Inflammatory macrophage treated with lipopolysaccharide for 4 hours (primary cell): ENCODE measurements at regions not wholly inside any gene's neighbourhood (a gene's known extent, or its start where the extent isn't known, plus 50 kb on each side); places are given as distances from the start of the nearest gene placed in this dataset.
"Not testable (repeated sequence)": the region's sequence is repeated elsewhere in the genome, so short reads cannot be mapped to it uniquely, and the experiment has no call there.

Experiments
- DNase-seq: peaks from one replicate; pipeline ENCODE4 v3.0.0-alpha.2; 2020

DNA sequence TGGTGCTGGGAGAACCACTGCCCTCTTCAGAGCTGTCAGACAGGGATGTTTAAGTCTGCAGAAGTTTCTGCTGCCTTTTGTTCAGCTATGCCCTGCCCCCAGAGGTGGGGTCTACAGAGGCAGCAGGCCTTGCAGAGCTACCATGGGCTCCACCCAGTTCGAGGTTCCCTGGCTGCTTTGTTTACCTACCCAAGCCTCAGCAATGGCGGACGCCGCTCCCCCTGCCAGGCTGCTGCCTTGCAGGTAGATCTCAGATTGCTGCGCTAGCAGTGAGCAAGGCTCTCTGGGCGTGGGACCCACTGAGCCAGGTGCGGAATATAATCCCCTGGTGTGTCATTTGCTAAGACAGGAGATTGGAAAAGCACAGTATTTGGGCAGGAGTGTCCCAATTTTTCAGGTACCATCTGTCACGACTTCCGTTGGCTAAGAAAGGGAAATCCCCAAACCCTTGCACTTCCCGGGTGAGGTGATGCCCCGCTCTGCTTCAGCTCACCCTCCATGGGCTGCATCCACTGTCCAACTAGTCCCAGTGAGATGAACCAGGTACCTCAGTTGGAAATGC lies 1415.5 kb downstream of the GRIK2 start:
- not testable (repeated sequence) for DNase-seq

- DNase-seq, result no peak
These were observed 1405.5 kb downstream of the GRIK2 start for GRCh38 chr6:102799051-102799450.

DNA sequence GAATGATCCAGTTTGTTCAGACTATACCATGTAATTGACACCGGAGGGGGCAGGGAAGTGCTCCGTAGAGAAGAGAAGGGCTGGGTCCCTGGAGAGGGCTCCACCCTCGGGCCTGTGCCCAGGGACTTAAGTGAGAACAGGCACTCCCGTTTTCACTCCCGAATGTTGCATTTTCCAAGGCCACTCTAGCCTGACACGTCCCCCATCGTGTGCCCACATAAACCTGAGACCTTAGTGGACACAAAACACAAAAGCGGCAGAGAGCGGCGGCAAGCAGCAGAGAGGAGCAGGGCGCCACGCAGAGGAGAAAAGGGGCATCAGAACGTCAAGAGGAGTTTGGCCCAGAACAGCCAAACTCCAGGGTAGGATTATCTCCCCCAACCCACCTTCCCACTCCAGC lies 1405.1 kb downstream of the GRIK2 start:
- DNase-seq, result no peak

DNA sequence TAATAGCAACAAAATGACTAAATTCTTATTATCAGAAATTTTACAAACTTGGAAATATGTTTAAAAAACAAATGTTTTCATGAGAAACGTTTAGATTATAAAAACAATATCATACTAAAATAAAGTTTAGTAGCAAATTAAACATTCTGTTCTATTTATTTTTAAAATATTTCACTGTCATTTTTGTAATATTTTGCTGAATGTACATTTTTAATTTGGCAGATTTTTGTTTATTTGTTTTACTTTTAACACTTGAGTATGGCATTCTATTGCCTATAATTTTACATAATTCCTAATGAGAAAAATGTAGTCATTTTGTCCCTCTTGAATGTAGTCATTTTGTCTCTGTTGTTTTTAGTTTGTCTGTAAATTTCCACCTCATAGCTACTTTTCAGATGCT lies 1400.2 kb downstream of the GRIK2 start:
- DNase-seq, result no peak

DNA sequence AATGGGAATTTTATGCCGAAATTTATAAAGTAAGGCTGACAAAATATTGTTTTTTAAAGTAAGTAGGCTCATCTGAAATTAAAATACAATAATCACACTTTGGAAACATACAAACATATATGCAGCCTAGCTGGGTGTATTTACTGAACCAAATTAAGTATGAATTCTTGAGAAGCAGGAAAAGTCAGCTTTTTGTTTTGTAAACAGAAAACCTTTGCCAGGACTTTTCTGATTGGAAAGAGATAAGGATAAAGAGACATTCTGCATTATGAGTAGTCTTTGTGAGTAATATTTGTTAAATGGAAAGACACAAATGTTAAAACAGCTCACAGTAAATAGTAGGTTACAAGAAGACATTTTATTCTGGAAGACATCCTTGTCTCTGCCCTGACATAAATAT lies 1380.8 kb downstream of the GRIK2 start:
- no peak for DNase-seq

GRCh38 chr6:102773636-102774035 lies 1380.1 kb downstream of the GRIK2 start:
- DNase-seq, result no peak

DNA sequence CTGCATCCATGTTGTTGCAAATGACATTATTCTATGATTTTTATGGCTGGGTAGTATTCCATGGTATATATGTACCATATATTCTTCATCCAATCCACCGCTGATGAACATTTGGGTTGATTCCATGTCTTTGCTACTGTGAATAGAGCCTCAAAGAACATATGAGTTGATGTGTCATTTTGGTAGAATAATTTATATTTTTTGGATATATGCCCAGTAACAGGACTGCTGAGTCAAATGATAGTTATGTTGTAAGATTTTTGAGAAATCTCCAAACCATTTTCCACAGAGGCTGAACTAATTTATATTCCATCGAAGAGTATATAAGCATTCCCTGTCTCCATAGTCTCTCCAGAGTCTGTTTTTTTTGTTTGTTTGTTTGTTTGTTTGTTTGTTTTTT lies 1373.5 kb downstream of the GRIK2 start:
- DNase-seq, result no peak

- no peak for DNase-seq
These were observed 1370.8 kb downstream of the GRIK2 start for GRCh38 chr6:102764317-102764716.

DNA sequence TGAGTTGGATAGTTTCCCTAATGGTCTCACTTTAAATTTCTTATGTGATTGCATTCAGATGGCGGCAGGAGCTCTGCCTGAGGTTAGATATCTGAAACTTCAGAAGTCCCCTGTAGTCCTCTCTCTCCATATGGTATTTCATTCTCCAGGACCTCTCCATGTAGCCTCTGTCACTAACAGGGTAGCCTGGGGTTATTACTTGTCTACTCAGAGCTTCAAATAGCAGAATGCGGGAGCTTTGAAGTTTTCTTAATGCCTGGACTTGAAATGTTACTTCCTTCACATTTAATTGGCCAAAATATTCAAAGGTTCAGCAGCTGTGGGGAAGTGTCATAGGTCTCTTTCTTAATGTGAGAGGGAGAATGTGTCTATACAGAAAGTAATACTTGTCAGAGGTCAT lies 1370.4 kb downstream of the GRIK2 start:
- DNase-seq, result no peak

DNA sequence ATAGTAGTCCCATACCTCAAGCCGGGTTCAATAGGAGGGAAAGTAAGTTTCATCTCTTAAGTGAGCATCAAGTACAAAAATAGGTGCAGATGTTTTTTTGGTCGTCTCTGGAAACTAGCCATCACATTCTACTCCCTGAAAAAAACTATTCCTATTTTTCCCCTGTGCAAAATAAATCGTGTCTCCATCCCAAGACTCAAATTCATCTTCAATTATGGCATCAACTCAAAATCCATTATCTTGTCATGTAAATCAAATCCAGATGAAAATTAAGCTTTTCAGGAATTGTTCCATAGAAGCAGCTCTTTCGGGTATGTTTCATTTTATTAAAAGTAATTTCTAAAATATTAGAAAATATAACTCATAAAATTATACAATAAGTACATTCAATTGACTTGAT lies 1368.4 kb downstream of the GRIK2 start:
- DNase-seq, result no peak

DNA sequence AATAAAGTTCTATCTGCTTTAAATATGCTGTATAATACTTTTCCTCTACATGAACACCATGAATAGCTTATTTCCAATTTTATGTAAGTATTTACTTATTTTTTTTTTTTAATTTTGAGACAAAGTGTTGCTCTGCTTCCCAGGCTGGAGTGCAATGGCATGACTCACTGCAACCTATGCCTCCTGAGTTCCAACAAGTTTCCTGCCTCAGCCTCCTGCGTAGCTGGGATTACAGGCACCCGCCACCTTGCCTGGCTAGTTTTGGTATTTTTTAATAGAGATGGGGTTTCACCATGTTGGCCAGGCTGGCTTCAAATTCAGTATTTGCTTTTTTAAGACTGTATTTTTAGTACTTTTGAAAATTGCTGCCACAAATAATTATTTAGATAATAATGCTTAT lies 1365.9 kb downstream of the GRIK2 start:
- DNase-seq, result no peak

DNA sequence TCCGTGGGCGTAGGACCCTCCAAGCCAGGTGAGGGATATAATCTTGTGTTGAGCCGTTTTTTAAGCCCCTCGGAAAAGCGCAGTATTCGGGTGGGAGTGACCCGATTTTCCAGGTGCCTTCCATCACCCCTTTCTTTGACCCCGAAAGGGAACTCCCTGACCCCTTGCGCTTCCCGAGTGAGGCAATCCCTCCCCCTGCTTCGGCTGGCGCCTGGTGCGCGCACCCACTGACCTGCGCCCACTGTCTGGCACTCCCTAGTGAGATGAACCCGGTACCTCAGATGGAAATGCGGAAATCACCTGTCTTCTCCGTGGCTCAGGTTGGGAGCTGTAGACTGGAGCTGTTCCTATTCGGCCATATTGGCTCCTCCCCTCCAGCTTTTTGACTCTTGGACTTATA lies 1365.0 kb downstream of the GRIK2 start:
- DNase-seq, result not testable (repeated sequence)

DNA sequence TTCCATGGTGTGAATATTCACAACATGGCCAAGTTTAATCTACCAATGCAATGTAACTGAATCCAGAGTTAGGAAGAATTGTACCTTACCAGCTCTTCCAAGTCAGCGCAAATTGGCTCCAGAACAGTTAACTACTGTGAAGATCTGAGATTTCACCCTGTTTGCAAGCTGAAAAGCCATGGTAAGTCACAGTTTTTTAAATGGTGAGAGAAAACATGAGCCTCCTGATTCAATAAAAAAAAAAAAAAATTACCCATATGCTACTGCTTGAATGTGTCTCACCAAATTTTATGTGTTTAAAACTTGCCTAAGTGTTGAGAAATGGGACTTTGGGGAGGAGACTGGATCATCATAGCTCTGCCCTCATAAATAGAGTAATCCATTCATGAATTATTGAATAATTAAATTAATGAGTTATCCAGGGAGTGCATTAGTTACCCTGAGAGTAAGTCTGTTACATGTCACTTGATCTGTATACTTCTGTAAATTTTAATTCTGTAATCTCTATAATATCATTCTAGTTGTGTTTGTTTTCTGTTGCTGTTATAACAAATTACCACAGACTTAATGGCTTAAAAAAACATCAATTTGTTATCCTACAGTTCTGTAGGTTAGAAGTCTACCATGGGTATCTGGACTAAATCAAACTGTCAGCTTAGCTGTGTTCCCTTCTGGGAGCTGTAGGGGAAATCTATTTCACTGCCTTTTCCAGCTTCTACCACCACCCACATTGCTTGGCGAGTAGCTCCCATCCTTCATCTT lies 1355.9 kb downstream of the GRIK2 start:
- DNase-seq, result no peak

- DNase-seq, result no peak
These were observed 1353.4 kb downstream of the GRIK2 start for GRCh38 chr6:102746941-102747340.

DNA sequence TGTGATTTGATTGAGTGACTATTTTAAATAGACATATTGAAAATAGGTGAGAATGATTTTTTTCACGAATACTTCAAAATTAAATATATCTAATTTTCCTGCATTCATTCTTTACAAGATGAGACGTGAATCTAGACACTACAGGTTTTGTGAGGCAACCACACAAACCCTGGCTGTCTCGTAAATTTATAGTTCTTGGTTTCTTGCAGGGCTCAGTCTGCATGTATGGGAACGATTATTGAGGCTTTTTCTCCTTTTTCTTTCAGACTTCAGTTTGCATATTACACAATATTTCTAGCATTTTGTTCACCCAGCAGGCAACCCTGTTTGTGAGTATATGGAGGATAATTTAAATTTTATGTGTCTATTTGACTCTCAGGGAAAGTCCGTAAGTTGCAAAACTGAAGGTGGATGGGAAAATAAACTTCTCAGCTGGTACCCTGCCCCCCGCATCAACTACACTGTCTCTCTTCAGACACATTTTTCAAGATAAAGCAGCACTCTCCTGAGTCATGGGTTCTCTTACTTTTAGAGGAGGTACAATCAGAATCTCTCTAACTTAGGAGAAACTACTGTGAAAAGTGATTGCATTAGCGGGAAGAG lies 1349.3 kb downstream of the GRIK2 start:
- no peak for DNase-seq

GRCh38 chr6:102742028-102742427 lies 1348.5 kb downstream of the GRIK2 start:
- no peak for DNase-seq

GRCh38 chr6:102736941-102737368 lies 1343.4 kb downstream of the GRIK2 start:
- no peak for DNase-seq

- no peak for DNase-seq
These were observed 1339.4 kb downstream of the GRIK2 start for GRCh38 chr6:102732898-102733297.

- not testable (repeated sequence) for DNase-seq
These were observed 1328.6 kb downstream of the GRIK2 start for GRCh38 chr6:102722086-102722485.

GRCh38 chr6:102717737-102718456 lies 1324.4 kb downstream of the GRIK2 start:
- no peak for DNase-seq

- DNase-seq, result no peak
These were observed 1323.7 kb downstream of the GRIK2 start for GRCh38 chr6:102717252-102717651.

GRCh38 chr6:102701019-102701418 lies 1307.5 kb downstream of the GRIK2 start:
- DNase-seq, result no peak

DNA sequence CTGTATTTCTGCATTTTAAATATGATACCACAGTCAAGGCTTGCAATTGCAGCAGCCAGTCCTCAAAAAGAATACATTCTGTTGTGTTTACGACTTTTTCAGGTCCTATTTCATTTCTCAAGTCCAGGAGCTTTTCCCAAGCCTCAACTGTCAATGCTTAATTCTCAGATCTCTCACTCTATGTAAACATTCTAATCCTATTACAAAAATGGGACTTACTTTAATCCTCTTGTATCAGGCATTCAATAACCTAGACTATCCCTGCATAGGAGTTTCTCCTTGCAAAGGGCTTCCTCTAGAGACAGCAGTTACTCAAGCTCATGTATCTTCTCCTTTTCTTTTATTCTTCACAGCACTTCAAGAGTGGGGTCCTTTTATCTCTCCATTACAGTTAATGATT lies 1293.0 kb downstream of the GRIK2 start:
- DNase-seq, result no peak

DNA sequence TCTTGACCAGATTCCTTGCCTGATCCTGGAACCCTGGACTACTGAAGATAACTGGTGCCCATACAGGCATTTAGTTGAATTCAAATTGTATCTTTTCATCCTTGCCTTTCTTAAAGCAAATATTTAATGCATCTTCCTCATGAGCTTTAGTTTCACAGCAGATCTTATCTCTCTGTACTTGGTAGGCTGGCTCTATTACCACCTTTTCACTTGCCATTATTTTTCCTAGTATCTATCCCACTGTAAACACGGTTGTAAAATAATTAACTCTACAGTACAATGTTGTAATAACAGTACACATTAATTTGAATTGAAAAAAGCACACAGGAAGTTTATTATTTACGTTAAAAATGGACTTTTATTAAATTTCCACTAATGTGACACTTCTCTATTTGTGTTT lies 1286.9 kb downstream of the GRIK2 start:
- DNase-seq, result no peak
